Aorta (tissue), 5 donors: ENCODE measurements at regions not wholly inside any gene's neighbourhood (a gene's known extent, or its start where the extent isn't known, plus 50 kb on each side); places are given as distances from the start of the nearest gene placed in this dataset.

Experiments used
- ATAC-seq: fragments of 200-7000 bp; cut with Tn5 transposase; one replicate; pipeline ENCODE4 v1.9.1; 2022; ENCODE audit warnings: moderate library complexity; ENCODE audit not compliant: low FRiP score
- DNase-seq, 2 donors: peaks; one replicate each; pipeline ENCODE4 v3.0.0-alpha.2; 2020
- H3K27ac ChIP-seq, 2 donors: one replicate each; pipeline ENCODE4 v1.5.1; 2013; ENCODE audit warnings: low read length in 2 of 2, mild to moderate bottlenecking in 2 of 2, moderate library complexity in 2 of 2, control low read depth in 1 of 2, inconsistent platforms in 1 of 2, low read depth in 1 of 2
- H3K27me3 ChIP-seq, 2 donors: one replicate each; pipeline ENCODE4 v1.6.1; 2013; ENCODE audit warnings: control low read depth in 1 of 2, low read length in 1 of 2, mild to moderate bottlenecking in 1 of 2, moderate library complexity in 1 of 2; ENCODE audit not compliant: insufficient read depth in 2 of 2, control insufficient read depth in 1 of 2
- H3K36me3 ChIP-seq, 2 donors: one replicate each; pipeline ENCODE4 v1.6.1; 2013; ENCODE audit warnings: control low read depth in 1 of 2, low read length in 1 of 2, mild to moderate bottlenecking in 1 of 2; ENCODE audit not compliant: insufficient read depth in 2 of 2, control insufficient read depth in 1 of 2
- H3K4me1 ChIP-seq, 2 donors: one replicate each; pipeline ENCODE4 v1.6.1; 2013; ENCODE audit warnings: low read length in 2 of 2, control low read depth in 1 of 2, mild to moderate bottlenecking in 1 of 2, moderate library complexity in 1 of 2; ENCODE audit not compliant: insufficient read depth in 2 of 2, control insufficient read depth in 1 of 2
- H3K4me3 ChIP-seq, 2 donors: one replicate each; pipeline ENCODE4 v1.5.1; 2013; ENCODE audit warnings: low read length in 2 of 2, control low read depth in 1 of 2, mild to moderate bottlenecking in 1 of 2
- H3K9me3 ChIP-seq: one replicate; pipeline ENCODE4 v1.6.1; 2013; ENCODE audit warnings: mild to moderate bottlenecking, low read length; ENCODE audit not compliant: control insufficient read depth
- WGBS, 2 donors: extraction: QIAGEN DNeasy Blood & Tissue Kit; methylation state at CpG; one replicate each; pipeline ENCODE4 v1.1.7; 2013; 5-methylcytosine and 5-hydroxymethylcytosine counted together
- intact Hi-C, 2 donors: fragments of 100-400 bp; cut with DNase I; formaldehyde crosslinking; loops; one replicate each; pipeline versions ENCODE4 v1.14.2 to v1.15.0; 2022
- donor health status: healthy with polysubstance abuse.
- donor health status: Bipolar disorder and iron deficiency.
- donor health status: DM: no; HTN: no; CAD: no.
- donor health status: DM: no; HTN: no; CAD: no.
- donor health status: DM: yes; HTN: yes; CAD: no.

DNA sequence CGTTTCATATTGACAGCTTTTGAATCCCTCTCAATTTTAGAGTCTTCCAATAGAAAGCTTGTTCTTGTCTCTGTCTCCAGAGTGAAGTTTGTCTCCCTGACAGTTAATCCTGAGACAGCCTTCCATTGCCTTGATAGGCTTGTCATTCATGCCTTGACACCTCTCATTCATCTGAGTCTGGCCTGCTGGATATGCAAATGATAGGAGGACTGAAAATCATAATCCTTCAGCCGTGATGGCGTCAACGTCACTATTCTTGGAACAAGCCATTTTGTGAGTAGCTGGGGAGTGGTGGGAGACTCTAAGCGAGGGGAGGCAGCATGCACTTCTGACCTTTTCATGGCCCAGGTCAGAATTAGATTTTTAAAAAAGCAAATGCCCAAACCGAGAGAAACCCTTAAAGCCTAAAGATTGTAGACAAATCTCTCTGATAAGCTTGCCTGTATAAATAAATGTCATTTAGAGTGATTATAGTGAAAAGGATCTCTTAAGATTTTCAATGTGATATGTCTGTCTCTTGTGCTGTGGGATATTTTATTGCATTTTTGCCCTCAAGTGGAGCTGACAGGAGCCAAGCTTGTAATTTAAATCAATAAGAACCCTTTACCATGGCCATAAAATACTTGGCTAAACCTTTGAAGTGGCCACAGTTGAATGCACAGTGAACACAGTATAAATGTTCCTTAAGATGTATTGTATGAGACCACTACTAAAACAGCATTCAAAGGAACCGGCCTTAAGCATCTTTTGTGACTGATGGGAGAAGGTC lies 148.8 kb downstream of the SNX10 start:
- intact Hi-C loops, result loop anchor here in 1 of 2 donors (10.0 kb wide), 1 partner anchor 426 kb away; no protein-coding TSS in a partner anchor
- ATAC-seq, result no peak
- no peak for DNase-seq
- Histone ChIP-seq H3K9me3 (no peaks in the 10 kb centered on the region), H3K27me3 (peaks cover 0 to 4% of the 10 kb centered on the region in 2 donors), H3K27ac (no peak overlapping the region), H3K4me3 (no peak overlapping the region), H3K4me1 (no peaks in the 10 kb centered on the region), H3K36me3 (no peaks in the 10 kb centered on the region)
- WGBS, 2 donors, result 78 to 79% methylated on average over 7 of the region's 7 CpGs

DNA sequence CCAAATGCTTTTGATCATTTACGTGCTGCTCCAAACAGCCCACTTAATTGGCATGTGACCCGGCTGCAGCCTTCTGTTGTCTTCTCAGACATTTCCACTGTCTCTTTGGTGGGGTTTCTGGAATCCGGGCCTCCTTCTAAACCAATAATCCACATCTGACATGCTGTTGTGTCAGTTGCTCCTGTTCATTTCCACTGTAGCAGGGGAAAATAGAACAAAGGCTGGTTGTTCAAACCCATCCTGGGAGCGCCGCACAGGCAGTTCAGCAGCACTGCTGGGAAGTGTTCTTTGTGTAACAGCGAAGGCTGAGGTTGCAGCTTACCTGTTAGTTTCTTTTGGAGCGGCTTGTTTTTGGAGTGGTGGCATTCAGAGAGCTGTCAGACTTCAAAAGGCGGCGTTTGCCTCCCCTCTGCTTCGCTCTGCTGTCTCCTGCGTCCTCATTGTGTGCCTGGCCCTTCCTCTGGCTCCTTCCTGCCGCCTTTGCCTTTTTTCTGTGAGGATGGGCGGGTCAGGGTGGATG lies 149.4 kb downstream of the SNX10 start:
- H3K9me3 ChIP-seq, result no peaks in the 10 kb centered on the region
- H3K36me3 ChIP-seq, result no peaks in the 10 kb centered on the region
- peaks cover 0 to 4% of the 10 kb centered on the region in 2 donors for H3K27me3 ChIP-seq
- no peak overlapping the region for H3K27ac ChIP-seq
- intact Hi-C loops, result loop anchor here in 1 of 2 donors (10.0 kb wide), 1 partner anchor 426 kb away; no protein-coding TSS in a partner anchor
- ATAC-seq, result no peak
- WGBS, 2 donors, result 86 to 87% methylated on average over 13 of the region's 13 CpGs
- no peak overlapping the region for H3K4me3 ChIP-seq
- H3K4me1 ChIP-seq, result no peaks in the 10 kb centered on the region
- no peak for DNase-seq

DNA sequence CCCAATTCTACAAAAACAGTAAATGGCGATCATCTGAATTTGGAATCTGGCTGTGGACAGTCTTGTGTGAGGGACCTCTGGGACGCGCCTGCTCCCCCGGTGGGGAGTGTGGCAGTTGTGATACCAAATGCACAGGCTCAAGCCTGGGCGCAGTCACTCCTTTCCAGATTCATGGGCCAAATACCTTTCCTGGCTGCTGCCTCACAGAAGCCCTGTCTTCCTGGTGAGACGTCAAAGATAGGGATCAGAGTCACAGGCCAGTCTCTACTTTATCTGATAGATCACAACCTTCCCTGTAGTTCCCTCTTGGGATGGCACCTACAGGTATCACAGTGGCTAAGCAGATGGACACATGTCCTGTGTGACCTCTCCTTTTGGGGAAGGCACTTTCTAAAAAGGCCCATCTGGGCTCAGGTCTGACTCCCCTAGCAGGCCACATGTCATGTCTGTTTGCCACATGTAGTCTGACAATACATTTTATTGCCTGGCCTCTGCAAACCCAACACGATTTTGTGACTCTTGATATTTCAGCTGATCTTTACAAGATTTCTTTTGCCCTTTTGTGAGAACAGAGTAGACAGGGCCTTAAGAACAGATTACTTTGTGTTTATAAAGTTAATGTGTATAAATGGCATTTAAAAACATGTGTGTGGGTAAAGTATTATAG lies 150.1 kb downstream of the SNX10 start:
- Histone ChIP-seq H3K36me3 (no peaks in the 10 kb centered on the region), H3K9me3 (no peaks in the 10 kb centered on the region), H3K4me3 (no peak overlapping the region), H3K4me1 (no peaks in the 10 kb centered on the region), H3K27ac (no peak overlapping the region), H3K27me3 (peaks cover 0 to 4% of the 10 kb centered on the region in 2 donors)
- intact Hi-C loops, result loop anchor here in 1 of 2 donors (10.0 kb wide), 1 partner anchor 427 kb away; no protein-coding TSS in a partner anchor
- ATAC-seq (no peak), DNase-seq (no peak)
- WGBS, 2 donors, result 87 to 88% methylated on average over 7 of the region's 7 CpGs

DNA sequence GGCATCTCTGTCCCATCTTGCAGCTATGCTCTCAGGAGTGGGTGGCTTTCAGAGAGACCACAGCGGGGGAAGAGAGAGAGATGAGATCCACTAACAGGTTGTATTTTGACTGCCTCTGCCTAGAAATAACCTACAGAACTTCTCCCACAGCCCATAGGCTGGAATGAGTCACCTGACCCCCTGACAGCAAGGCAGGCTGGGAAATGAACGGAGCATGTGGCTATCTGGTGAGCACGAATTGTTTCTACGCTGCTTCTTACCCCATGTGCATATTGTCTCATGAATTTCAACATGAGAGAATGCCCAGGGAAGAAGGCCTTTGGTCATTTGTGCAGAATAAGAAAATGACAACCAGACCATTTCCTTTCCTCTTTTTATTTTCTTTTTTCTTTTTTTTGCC lies 151.3 kb downstream of the SNX10 start:
- 95 to 96% methylated on average over 4 of the region's 4 CpGs for WGBS, 2 donors
- no peak for ATAC-seq
- no peaks in the 10 kb centered on the region for H3K4me1 ChIP-seq
- intact Hi-C loops, result loop anchor here in 1 of 2 donors (10.0 kb wide), 1 partner anchor 428 kb away; no protein-coding TSS in a partner anchor
- H3K27me3 ChIP-seq, result peaks cover 0 to 4% of the 10 kb centered on the region in 2 donors
- no peaks in the 10 kb centered on the region for H3K36me3 ChIP-seq
- no peak overlapping the region for H3K4me3 ChIP-seq
- H3K27ac ChIP-seq, result no peak overlapping the region
- H3K9me3 ChIP-seq, result no peaks in the 10 kb centered on the region
- DNase-seq, result no peak

DNA sequence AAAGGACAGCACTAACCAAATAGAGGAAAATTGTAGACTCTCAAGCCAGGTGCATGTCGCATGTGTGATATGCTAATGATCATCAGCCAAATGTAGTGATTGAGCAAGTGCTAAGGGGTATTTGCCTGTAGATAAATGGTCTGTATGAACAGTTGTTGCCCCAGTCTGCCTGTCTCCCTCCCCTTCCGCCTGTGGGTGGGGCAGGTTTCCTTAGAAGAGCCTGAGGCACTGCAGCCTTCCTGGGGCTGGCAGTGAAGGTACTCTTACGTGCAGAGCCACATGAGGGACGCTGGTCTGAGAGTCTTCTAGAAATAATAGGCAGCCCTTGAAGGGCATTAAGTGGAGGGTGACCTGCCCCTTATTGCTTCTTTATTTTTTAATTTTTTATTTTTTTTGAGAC lies 152.1 kb downstream of the SNX10 start:
- WGBS, 2 donors, result 87 to 90% methylated on average over 4 of the region's 4 CpGs
- H3K4me3 ChIP-seq, result no peak overlapping the region
- DNase-seq (no peak), ATAC-seq (no peak)
- no peaks in the 10 kb centered on the region for H3K36me3 ChIP-seq
- no peaks in the 10 kb centered on the region for H3K9me3 ChIP-seq
- H3K27me3 ChIP-seq, result peaks cover 0 to 4% of the 10 kb centered on the region in 2 donors
- H3K27ac ChIP-seq, result no peak overlapping the region
- H3K4me1 ChIP-seq, result no peaks in the 10 kb centered on the region
- intact Hi-C loops, result loop anchor here in 1 of 2 donors (10.0 kb wide), 1 partner anchor 429 kb away; no protein-coding TSS in a partner anchor

DNA sequence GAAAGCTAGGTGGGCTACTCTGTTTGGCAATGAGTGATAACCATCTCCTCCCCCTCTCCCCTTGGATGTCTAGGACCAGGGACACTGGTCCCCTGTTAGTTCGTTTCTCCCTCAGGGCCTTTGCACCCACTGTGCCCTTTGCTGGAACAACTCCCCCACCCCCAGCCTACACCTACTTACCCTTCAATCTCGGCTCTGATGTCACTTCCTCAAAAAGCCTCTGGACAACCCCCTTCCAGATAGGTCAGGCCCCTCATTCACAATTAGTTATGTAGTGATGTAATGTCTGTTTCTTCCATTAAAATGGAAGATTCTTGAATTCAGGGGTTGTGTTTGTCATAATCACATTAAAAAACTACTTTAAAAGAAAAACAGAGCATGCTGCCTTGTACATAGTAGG lies 152.9 kb downstream of the SNX10 start:
- no peaks in the 10 kb centered on the region for H3K36me3 ChIP-seq
- DNase-seq, result no peak
- ATAC-seq, result no peak
- H3K27me3 ChIP-seq, result peaks cover 0 to 4% of the 10 kb centered on the region in 2 donors
- 80 to 84% methylated on average over 2 of the region's 2 CpGs for WGBS, 2 donors
- no peaks in the 10 kb centered on the region for H3K9me3 ChIP-seq
- intact Hi-C loops, result loop anchor here in 1 of 2 donors (10.0 kb wide), 1 partner anchor 430 kb away; no protein-coding TSS in a partner anchor
- no peaks in the 10 kb centered on the region for H3K4me1 ChIP-seq
- H3K4me3 ChIP-seq, result no peak overlapping the region
- no peak overlapping the region for H3K27ac ChIP-seq

DNA sequence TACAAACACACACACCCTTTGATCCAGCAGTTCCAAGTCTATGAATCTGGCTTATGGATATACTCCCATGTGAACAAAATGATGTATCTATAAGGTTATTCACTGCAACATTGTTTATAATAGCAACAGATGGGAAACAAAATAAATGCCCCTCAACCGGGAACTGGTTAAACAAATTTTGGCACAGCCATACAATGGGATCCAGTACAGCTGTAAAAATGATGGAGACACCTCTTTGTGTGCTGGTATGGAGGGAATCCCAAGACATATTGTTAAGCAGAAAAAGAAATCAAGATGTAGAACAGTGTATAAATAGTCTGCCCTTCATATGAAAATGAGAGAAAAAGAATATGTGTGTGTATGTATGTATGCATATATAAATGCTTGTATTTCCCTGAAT lies 155.5 kb downstream of the SNX10 start:
- Histone ChIP-seq H3K4me3 (no peak overlapping the region), H3K4me1 (no peaks in the 10 kb centered on the region), H3K27ac (no peak overlapping the region), H3K9me3 (no peaks in the 10 kb centered on the region), H3K36me3 (no peaks in the 10 kb centered on the region), H3K27me3 (peaks cover 0 to 2% of the 10 kb centered on the region in 2 donors)
- DNase-seq (no peak), ATAC-seq (no peak)
- 35 to 45% methylated on average over 1 of the region's 1 CpG for WGBS, 2 donors
- intact Hi-C loops, result loop anchor here in 1 of 2 donors (10.0 kb wide), 1 partner anchor 432 kb away; no protein-coding TSS in a partner anchor

DNA sequence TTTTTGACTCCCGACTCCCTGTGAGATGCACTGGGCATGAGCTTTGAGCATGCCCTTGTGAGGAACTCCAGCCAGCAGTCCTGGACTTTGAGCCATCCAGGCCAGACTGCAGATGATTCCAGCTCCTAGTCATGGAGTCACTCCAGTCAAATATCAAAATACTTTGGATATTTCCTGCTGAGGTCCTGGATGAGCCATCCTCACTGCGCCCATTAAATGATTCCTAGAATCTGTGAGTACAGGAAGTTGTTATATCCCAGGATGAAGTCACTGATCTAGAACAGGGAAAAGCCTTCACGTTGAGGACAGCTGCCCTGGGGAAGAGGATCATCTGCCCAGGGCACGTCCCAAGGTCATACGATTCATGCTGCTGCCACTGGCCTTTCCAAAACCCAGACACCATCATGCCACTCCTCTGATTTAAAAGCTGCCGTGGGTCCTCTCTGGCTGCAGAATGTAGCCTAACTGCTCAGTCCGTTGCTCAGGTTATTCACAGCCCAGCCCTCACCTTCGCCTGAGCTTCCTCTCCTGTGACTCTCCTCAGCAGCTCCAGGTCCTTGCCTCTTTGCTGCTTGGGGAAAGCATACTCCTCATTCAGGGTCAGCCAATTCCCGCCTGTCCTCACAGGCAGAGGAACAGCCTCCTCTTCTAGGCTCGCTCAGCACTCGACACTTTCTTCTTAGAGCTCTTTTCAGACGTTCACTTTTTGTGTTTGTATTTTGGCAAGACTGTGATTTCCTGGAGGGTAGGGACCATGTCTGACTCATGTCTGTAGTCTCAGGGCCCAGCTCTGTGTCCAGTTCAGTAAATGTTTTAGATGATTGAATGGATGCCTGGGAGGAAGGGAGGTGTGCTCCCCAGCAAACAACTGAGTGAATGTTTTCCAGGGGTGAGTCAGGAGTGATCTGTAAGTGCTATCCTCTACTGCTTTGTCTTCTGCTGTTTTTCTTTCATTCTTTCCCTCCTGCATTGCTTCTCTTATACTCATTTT lies 157.8 kb downstream of the SNX10 start:
- Histone ChIP-seq H3K27me3 (no peaks in the 10 kb centered on the region), H3K4me1 (no peaks in the 10 kb centered on the region), H3K4me3 (no peak overlapping the region), H3K9me3 (no peaks in the 10 kb centered on the region), H3K27ac (no peak overlapping the region), H3K36me3 (no peaks in the 10 kb centered on the region)
- WGBS, 2 donors, result 54 to 59% methylated on average over 12 of the region's 12 CpGs
- no peak for DNase-seq
- ATAC-seq, result no peak
- intact Hi-C loops, result loop anchor here in 1 of 2 donors (10.0 kb wide), 1 partner anchor 435 kb away; no protein-coding TSS in a partner anchor
